NB4 (cell line): ENCODE measurements at regions not wholly inside any gene's neighbourhood (a gene's known extent, or its start where the extent isn't known, plus 50 kb on each side); places are given as distances from the start of the nearest gene placed in this dataset.

Source experiments
- TF ChIP-seq, protein P1 (sequence below): IDR thresholded peaks from 2 replicates; pipeline ENCODE4 v1.6.1; 2011; ENCODE audit warnings: low read depth, low read length
- TF ChIP-seq, protein P2 (sequence below): IDR thresholded peaks from one replicate; pipeline ENCODE4 v1.5.1; 2012; ENCODE audit warnings: low read depth, low read length

DNA sequence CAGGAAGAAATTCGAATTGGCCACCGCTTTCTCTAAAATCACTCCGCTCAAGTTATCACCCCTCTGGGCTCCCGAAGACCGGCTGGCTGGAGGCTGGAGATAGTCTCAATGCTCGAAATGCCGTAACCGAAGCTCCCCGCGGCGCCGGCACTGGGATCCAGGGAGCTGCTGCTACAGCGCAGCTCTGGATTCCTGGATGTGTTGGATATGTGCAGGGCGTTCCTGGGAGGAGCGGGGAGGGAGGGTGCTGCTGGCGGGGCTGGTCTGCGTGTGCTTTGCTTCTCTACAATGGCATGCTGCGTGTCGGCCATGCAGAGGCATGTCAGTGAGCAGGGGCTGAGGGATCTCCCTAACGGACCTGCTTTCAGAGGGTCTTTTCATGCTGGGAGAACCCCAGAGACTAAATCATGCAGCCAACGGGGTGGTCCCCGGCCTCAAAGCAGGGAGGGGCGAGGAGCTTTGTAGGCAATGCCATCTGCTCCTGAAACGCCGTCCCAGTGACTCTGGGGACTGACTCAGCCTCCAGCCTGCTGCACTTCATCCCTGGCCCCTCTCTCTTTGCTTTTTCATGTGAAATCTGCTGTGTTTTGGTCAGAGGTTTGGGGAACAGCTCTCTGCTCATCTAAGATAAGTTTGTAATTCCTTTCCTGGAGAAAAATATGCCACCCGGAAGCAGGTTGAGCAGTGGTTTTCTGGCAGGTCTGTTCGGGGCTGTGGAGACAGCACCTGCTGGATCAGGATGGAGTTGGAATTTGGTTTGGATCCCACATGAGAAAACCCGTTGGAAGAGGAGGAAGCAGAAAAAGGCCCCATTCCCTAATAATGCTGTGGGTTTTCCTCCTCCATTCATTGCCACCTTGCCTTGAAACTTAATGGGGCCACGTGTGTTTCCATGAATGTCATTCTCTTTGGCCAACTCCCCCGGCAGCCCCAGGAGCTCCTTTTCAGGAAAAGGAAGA lies 311.4 kb downstream of the SEC14L1 start:
- TF ChIP-seq, protein P1, sequence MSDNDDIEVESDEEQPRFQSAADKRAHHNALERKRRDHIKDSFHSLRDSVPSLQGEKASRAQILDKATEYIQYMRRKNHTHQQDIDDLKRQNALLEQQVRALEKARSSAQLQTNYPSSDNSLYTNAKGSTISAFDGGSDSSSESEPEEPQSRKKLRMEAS, result no peak
- TF ChIP-seq, protein P2, sequence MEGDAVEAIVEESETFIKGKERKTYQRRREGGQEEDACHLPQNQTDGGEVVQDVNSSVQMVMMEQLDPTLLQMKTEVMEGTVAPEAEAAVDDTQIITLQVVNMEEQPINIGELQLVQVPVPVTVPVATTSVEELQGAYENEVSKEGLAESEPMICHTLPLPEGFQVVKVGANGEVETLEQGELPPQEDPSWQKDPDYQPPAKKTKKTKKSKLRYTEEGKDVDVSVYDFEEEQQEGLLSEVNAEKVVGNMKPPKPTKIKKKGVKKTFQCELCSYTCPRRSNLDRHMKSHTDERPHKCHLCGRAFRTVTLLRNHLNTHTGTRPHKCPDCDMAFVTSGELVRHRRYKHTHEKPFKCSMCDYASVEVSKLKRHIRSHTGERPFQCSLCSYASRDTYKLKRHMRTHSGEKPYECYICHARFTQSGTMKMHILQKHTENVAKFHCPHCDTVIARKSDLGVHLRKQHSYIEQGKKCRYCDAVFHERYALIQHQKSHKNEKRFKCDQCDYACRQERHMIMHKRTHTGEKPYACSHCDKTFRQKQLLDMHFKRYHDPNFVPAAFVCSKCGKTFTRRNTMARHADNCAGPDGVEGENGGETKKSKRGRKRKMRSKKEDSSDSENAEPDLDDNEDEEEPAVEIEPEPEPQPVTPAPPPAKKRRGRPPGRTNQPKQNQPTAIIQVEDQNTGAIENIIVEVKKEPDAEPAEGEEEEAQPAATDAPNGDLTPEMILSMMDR, result no peak
